Left lung (tissue), 4 donors: ENCODE measurements at regions not wholly inside any gene's neighbourhood (a gene's known extent, or its start where the extent isn't known, plus 50 kb on each side); places are given as distances from the start of the nearest gene placed in this dataset.

Source experiments
- ATAC-seq: fragments of 200-7000 bp; cut with Tn5 transposase; one replicate; pipeline ENCODE4 v1.9.1; 2020; ENCODE audit warnings: moderate library complexity
- DNase-seq, 4 donors: peaks; one replicate each; pipeline ENCODE4 v3.0.0-alpha.2; 2013 to 2020
- H3K27ac ChIP-seq, 2 donors: fragments of 200-600 bp; sonication (generic) in 1 of 2; one replicate each; pipeline versions ENCODE4 v1.5.0 to v1.8.0; 2020 to 2021
- H3K27me3 ChIP-seq, 2 donors: fragments of 200-600 bp; sonication (generic) in 1 of 2; one replicate each; pipeline versions ENCODE4 v1.5.0 to v1.8.0; 2020 to 2021
- H3K36me3 ChIP-seq, 2 donors: fragments of 200-600 bp; sonication (generic) in 1 of 2; one replicate each; pipeline versions ENCODE4 v1.5.0 to v1.8.0; 2020 to 2021
- H3K4me1 ChIP-seq, 2 donors: fragments of 200-600 bp; one replicate each; pipeline ENCODE4 v1.8.0; 2021
- H3K4me3 ChIP-seq, 2 donors: fragments of 200-600 bp; sonication (generic) in 1 of 2; one replicate each; pipeline versions ENCODE4 v1.5.0 to v1.8.0; 2020 to 2021; ENCODE audit warnings: mild to moderate bottlenecking in 1 of 2
- H3K9me3 ChIP-seq, 2 donors: fragments of 200-600 bp; sonication (generic) in 1 of 2; one replicate each; pipeline versions ENCODE4 v1.5.0 to v1.8.0; 2020 to 2021
- intact Hi-C, 2 donors: fragments of 100-400 bp; cut with DNase I; formaldehyde crosslinking; loops; one replicate each; pipeline versions ENCODE4 v1.11.2 to v1.14.2; 2022
- TF ChIP-seq, protein P1 (sequence below), 2 donors: fragments of 200-600 bp; sonication (generic) in 1 of 2; IDR thresholded peaks; one replicate each; pipeline versions ENCODE4 v1.5.0 to v1.8.0; 2021; ENCODE audit warnings: antibody characterized with exemption in 2 of 2
- donor health status: DM: no; HTN: yes; CAD: no.
- donor health status: DM: no; HTN: no; CAD: no.

DNA sequence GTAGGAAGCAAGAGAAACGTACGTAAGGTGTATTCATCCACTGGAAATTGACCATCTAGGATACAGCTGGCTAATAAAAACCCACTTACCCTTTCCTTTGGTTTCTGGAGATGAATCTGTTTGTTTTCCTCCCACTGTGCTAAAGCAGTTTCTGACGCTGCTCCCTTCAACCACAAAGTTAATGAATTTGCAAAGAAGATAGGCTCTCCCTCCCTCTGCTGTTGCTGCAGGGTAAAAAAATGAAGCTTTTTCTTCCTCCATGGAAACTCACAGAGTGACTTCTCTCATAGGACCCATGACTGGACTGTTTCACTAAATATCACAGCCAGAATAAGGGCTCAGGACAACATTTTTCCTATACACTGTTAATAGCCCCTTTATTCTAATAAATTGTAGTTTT is 172.1 kb upstream of the LRRN1 start:
- ATAC-seq (no peak), DNase-seq (no peak)
- H3K9me3 ChIP-seq = peaks cover 0 to 9% of the 10 kb centered on the region in 2 donors
- H3K27ac ChIP-seq = no peak overlapping the region
- no peaks in the 10 kb centered on the region for H3K27me3 ChIP-seq
- intact Hi-C loops = no loop called here
- no peaks in the 10 kb centered on the region for H3K4me1 ChIP-seq
- H3K36me3 ChIP-seq = no peaks in the 10 kb centered on the region
- H3K4me3 ChIP-seq = no peak overlapping the region
- TF ChIP-seq, protein P1, sequence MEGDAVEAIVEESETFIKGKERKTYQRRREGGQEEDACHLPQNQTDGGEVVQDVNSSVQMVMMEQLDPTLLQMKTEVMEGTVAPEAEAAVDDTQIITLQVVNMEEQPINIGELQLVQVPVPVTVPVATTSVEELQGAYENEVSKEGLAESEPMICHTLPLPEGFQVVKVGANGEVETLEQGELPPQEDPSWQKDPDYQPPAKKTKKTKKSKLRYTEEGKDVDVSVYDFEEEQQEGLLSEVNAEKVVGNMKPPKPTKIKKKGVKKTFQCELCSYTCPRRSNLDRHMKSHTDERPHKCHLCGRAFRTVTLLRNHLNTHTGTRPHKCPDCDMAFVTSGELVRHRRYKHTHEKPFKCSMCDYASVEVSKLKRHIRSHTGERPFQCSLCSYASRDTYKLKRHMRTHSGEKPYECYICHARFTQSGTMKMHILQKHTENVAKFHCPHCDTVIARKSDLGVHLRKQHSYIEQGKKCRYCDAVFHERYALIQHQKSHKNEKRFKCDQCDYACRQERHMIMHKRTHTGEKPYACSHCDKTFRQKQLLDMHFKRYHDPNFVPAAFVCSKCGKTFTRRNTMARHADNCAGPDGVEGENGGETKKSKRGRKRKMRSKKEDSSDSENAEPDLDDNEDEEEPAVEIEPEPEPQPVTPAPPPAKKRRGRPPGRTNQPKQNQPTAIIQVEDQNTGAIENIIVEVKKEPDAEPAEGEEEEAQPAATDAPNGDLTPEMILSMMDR (IDR thresholded peaks at IDR 0.05) = no peak

DNA sequence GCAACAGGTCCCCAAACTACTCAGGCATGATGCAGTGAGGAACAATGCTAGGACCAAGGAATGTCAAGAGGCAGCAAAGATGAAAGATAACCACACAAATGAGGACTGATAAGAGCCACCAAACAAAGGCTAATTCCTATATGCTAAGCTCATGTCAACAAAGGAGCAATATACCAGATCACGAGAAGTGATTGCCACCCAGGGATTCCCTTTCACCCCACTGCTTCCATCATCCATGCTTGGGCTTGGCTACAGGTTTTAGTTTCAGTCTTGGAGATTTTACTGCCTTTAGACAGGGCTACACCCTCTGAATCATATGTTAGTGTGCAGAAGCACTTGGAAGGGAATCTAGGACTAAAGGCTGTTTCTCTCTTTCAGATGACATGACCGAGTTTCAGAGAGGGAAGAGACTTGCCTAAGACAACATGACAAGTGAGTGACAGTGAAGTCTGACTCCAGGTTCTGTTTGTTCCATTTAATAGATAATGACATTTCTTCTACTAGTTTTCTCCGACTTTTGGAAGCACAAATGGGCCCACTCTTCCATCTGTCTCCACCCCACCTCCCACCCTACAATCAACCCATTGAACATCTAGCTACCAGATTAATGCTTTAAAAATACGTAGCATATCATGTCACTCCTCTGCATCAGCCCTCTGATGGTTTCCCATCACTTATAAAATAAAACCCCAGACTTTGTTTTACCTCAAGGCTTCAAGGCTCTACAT is 173.5 kb upstream of the LRRN1 start:
- intact Hi-C loops = no loop called here
- ATAC-seq = no peak
- no peak for DNase-seq
- H3K9me3 ChIP-seq = peaks cover 0 to 9% of the 10 kb centered on the region in 2 donors
- TF ChIP-seq, protein P1 (IDR thresholded peaks at IDR 0.05) = no peak
- H3K27me3 ChIP-seq = no peaks in the 10 kb centered on the region
- H3K4me3 ChIP-seq = no peak overlapping the region
- no peak overlapping the region for H3K27ac ChIP-seq
- H3K4me1 ChIP-seq = no peaks in the 10 kb centered on the region
- H3K36me3 ChIP-seq = no peaks in the 10 kb centered on the region

DNA sequence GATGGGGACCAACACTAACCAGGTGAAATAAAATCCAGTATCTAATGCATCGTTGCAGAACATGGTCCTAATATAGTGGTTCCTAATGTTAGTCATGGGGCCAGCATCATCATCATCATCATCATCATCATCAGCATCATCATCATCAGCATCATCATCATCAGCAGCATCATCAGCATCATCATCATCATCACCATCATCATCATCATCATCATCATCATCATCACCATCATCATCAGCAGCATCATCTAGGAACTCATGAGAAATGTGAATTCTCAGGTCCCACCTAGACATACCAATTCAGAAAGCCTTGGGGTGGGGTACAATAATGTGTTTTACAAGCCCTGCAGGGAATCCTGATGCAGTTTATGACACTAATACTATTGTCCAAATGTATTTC is 179.4 kb upstream of the LRRN1 start:
- intact Hi-C loops = no loop called here
- no peaks in the 10 kb centered on the region for H3K27me3 ChIP-seq
- H3K4me3 ChIP-seq = no peak overlapping the region
- TF ChIP-seq, protein P1 (IDR thresholded peaks at IDR 0.05) = no peak
- peaks cover 0 to 9% of the 10 kb centered on the region in 2 donors for H3K9me3 ChIP-seq
- H3K27ac ChIP-seq = no peak overlapping the region
- ATAC-seq (no peak), DNase-seq (no peak)
- H3K36me3 ChIP-seq = no peaks in the 10 kb centered on the region
- no peaks in the 10 kb centered on the region for H3K4me1 ChIP-seq

DNA sequence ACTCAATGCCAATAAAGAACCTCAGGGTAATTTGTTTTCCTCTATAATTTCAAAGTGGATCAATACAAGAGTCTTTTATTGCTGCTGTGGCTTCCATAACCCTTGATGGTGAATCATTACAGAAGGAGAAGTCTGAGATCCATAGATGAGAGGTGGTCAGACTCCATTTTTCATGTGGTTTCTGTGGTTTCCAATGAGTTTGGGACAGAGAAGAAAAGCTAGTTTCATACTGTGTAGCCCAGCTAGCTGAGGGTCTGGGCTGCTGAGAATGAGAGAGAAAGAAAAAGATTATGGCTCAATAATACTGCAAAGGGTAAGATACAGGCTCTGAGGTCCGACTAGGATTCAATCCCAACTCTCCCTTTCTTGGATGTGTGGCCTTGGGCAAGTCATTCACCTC is 180.6 kb upstream of the LRRN1 start:
- no peak overlapping the region for H3K27ac ChIP-seq
- DNase-seq (no peak), ATAC-seq (no peak)
- H3K4me3 ChIP-seq = no peak overlapping the region
- H3K4me1 ChIP-seq = no peaks in the 10 kb centered on the region
- intact Hi-C loops = no loop called here
- no peaks in the 10 kb centered on the region for H3K36me3 ChIP-seq
- no peaks in the 10 kb centered on the region for H3K27me3 ChIP-seq
- TF ChIP-seq, protein P1 (IDR thresholded peaks at IDR 0.05) = no peak
- H3K9me3 ChIP-seq = peaks cover 0 to 7% of the 10 kb centered on the region in 2 donors

DNA sequence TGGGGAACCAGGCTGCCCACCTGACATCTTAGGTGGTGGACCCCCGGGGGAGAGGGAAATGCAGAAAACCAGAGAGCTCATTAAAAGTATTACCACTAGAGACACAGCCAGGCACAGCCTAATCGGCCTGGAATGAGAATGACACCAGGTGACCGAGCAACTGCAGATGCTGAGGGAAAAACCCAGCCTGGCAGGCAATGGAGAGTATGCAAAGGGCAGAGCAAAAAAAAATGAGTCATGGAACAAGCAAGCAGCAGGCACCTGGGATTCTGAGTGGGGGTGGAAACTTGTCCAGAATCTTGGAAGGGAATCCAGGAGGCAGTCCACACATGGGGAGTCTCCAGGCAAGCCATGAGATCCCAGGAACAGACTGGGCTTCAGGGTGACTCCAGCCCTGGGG is 183.7 kb upstream of the LRRN1 start:
- H3K27ac ChIP-seq = no peak overlapping the region
- no peaks in the 10 kb centered on the region for H3K4me1 ChIP-seq
- no peak overlapping the region for H3K4me3 ChIP-seq
- ATAC-seq (no peak), DNase-seq (no peak)
- no peaks in the 10 kb centered on the region for H3K36me3 ChIP-seq
- intact Hi-C loops = no loop called here
- TF ChIP-seq, protein P1 (IDR thresholded peaks at IDR 0.05) = no peak
- no peaks in the 10 kb centered on the region for H3K9me3 ChIP-seq
- no peaks in the 10 kb centered on the region for H3K27me3 ChIP-seq
